OCI-LY7 (cell line): ENCODE measurements at regions not wholly inside any gene's neighbourhood (a gene's known extent, or its start where the extent isn't known, plus 50 kb on each side); places are given as distances from the start of the nearest gene placed in this dataset.

Source experiments
- BruUV-seq: library from RNA; stranded (reverse); fragments of 400-500 nt; replicated peaks from 2 replicates; lab custom pipeline; 2021; lab: Mats Ljungman, UMichigan
- CTCF ChIA-PET: fragments of 300-600 bp; sonication (Branson Sonifier 250); formaldehyde crosslinking; loops from one replicate; lab custom pipeline; 2022; ENCODE audit warnings: antibody characterized with exemption; ENCODE audit not compliant: unreplicated experiment; lab: Charles Lee
- POLR2A ChIA-PET: fragments of 300-600 bp; sonication (Branson Sonifier 250); formaldehyde crosslinking; loops from one replicate; lab custom pipeline; 2022; ENCODE audit warnings: antibody characterized with exemption; lab: Charles Lee
- DNase-seq: peaks from one replicate; pipeline ENCODE4 v3.0.0-alpha.2; 2015; ENCODE audit warnings: low spot score
- H2AFZ ChIP-seq: fragments of 200-600 bp; sonication (generic), shearing (Covaris generic); 2 replicates; pipeline ENCODE4 v1.6.1; 2014; ENCODE audit warnings: mild to moderate bottlenecking, antibody characterized with exemption, low read length, moderate library complexity
- H3K27ac ChIP-seq: fragments of 200-600 bp; sonication (generic); 2 replicates; pipeline ENCODE4 v1.5.1; 2014; ENCODE audit warnings: mixed run types, low read depth, mild to moderate bottlenecking, moderate library complexity, low read length, inconsistent platforms; ENCODE audit not compliant: poor library complexity, severe bottlenecking
- H3K36me3 ChIP-seq: fragments of 200-600 bp; sonication (generic); 2 replicates; pipeline ENCODE4 v1.6.1; 2014; ENCODE audit warnings: mild to moderate bottlenecking, antibody characterized with exemption, low read length, moderate library complexity, mixed read lengths; ENCODE audit not compliant: insufficient read depth
- H3K4me1 ChIP-seq: fragments of 200-600 bp; sonication (generic); 2 replicates; pipeline ENCODE4 v1.5.1; 2014; ENCODE audit warnings: mild to moderate bottlenecking, low read length; ENCODE audit not compliant: insufficient read depth, poor library complexity, severe bottlenecking
- H3K4me2 ChIP-seq: fragments of 200-600 bp; sonication (generic); 2 replicates; pipeline ENCODE4 v1.6.1; 2014; ENCODE audit warnings: mild to moderate bottlenecking, low read length
- H3K4me3 ChIP-seq: fragments of 200-600 bp; sonication (generic); 2 replicates; pipeline ENCODE4 v1.5.1; 2014; ENCODE audit warnings: mild to moderate bottlenecking, low read depth, low read length; ENCODE audit not compliant: poor library complexity, severe bottlenecking
- H3K79me2 ChIP-seq: fragments of 200-600 bp; sonication (generic); 2 replicates; pipeline ENCODE4 v1.6.1; 2016; ENCODE audit warnings: low read depth, mild to moderate bottlenecking, low read length, moderate library complexity, mixed read lengths; ENCODE audit not compliant: insufficient read depth
- H3K9me2 ChIP-seq: fragments of 200-600 bp; sonication (generic); 2 replicates; pipeline ENCODE4 v1.6.1; 2016; ENCODE audit warnings: mild to moderate bottlenecking, low read length, mixed read lengths; ENCODE audit not compliant: insufficient read depth
- H3K9me3 ChIP-seq: fragments of 200-600 bp; sonication (generic); 2 replicates; pipeline ENCODE4 v1.6.1; 2014; ENCODE audit warnings: mild to moderate bottlenecking, mixed run types, low read length, mixed read lengths
- H4K20me1 ChIP-seq: fragments of 200-600 bp; sonication (generic); 2 replicates; pipeline ENCODE4 v1.6.1; 2014; ENCODE audit warnings: mild to moderate bottlenecking, antibody characterized with exemption, low read length, moderate library complexity, mixed read lengths; ENCODE audit not compliant: insufficient read depth
- EZH2phosphoT487 ChIP-seq: fragments of 200-600 bp; sonication (generic); IDR thresholded peaks from 2 replicates; pipeline ENCODE4 v1.6.1; 2018; ENCODE audit warnings: low read depth, borderline replicate concordance, mild to moderate bottlenecking, mixed run types, antibody characterized with exemption, low read length, moderate library complexity, mixed read lengths
- intact Hi-C: fragments of 100-400 bp; cut with micrococcal nuclease; formaldehyde crosslinking; loops from one replicate; pipeline ENCODE4 v1.10.0; 2022; ENCODE audit not compliant: unreplicated experiment
- TF ChIP-seq, protein P1 (sequence below): fragments of 200-600 bp; sonication (generic); conservative IDR thresholded peaks from 2 replicates; pipeline ENCODE4 v1.5.1; 2014; ENCODE audit warnings: mild to moderate bottlenecking, antibody characterized with exemption, low read length, moderate library complexity, mixed read lengths

DNA sequence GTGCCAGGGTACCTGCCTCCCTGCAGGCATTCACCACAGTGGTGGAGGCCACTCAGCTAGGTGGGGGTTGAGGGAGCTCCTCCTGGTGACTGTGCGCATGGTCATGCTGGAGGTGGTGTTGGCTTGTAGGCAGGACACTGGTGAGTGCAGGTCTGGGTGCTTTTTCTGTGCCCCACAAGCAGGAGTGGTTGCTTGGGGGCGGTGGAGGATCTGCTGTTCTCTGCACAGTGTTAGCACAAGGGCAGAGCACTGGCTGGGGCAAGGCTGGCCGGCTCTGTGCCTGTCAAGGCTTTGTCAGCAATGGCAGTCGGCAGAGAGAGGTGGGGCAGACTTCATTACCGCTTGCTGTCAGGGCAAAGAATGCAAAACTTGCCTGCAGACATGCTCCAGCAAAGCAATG is 632.1 kb upstream of the ID4 start:
- Histone ChIP-seq H3K4me3 (no peak overlapping the region), H3K36me3 (no peaks in the 10 kb centered on the region), H2AFZ (no peak overlapping the region), H3K9me2 (no peaks in the 10 kb centered on the region), H3K4me2 (no peak overlapping the region), H3K4me1 (no peaks in the 10 kb centered on the region), H4K20me1 (no peaks in the 10 kb centered on the region), H3K79me2 (no peaks in the 10 kb centered on the region), H3K9me3 (no peaks in the 10 kb centered on the region), H3K27ac (no peak overlapping the region)
- ChIA-PET POLR2A (no interaction called here), CTCF (no interaction called here)
- DNase-seq: no peak
- intact Hi-C loops: no loop called here
- TF ChIP-seq EZH2phosphoT487: no peak
- TF ChIP-seq, protein P1, sequence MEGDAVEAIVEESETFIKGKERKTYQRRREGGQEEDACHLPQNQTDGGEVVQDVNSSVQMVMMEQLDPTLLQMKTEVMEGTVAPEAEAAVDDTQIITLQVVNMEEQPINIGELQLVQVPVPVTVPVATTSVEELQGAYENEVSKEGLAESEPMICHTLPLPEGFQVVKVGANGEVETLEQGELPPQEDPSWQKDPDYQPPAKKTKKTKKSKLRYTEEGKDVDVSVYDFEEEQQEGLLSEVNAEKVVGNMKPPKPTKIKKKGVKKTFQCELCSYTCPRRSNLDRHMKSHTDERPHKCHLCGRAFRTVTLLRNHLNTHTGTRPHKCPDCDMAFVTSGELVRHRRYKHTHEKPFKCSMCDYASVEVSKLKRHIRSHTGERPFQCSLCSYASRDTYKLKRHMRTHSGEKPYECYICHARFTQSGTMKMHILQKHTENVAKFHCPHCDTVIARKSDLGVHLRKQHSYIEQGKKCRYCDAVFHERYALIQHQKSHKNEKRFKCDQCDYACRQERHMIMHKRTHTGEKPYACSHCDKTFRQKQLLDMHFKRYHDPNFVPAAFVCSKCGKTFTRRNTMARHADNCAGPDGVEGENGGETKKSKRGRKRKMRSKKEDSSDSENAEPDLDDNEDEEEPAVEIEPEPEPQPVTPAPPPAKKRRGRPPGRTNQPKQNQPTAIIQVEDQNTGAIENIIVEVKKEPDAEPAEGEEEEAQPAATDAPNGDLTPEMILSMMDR: no peak
- no TSS peak for BruUV-seq

- CTCF ChIA-PET: no interaction called here
- no peak for TF ChIP-seq EZH2phosphoT487
- TF ChIP-seq, protein P1: no peak
Observed at GRCh38 chr6:19209202-19209601, 628.0 kb upstream of the ID4 start.

GRCh38 chr6:19210849-19211590 is 626.1 kb upstream of the ID4 start:
- no peak for TF ChIP-seq EZH2phosphoT487
- TF ChIP-seq, protein P1: peak; percentile 74
- H3K4me1 ChIP-seq: no peaks in the 10 kb centered on the region
- H3K4me2 ChIP-seq: no peak overlapping the region
- H2AFZ ChIP-seq: no peak overlapping the region
- H3K27ac ChIP-seq: no peak overlapping the region
- ChIA-PET CTCF (no interaction called here), POLR2A (no interaction called here)
- intact Hi-C loops: loop anchor here (10.0 kb wide), 1 partner anchor 644 kb away; no protein-coding TSS in a partner anchor
- H3K9me2 ChIP-seq: no peaks in the 10 kb centered on the region
- H3K9me3 ChIP-seq: no peaks in the 10 kb centered on the region
- no peaks in the 10 kb centered on the region for H4K20me1 ChIP-seq
- no peaks in the 10 kb centered on the region for H3K79me2 ChIP-seq
- peak; percentile 47 for DNase-seq
- H3K36me3 ChIP-seq: no peaks in the 10 kb centered on the region
- H3K4me3 ChIP-seq: no peak overlapping the region
- no TSS peak for BruUV-seq

More at GRCh38 chr6:19209202-19209601, 628.0 kb upstream of the ID4 start:
- intact Hi-C loops: no loop called here
- Histone ChIP-seq H2AFZ (no peak overlapping the region), H3K4me2 (no peak overlapping the region), H3K79me2 (no peaks in the 10 kb centered on the region), H3K9me2 (no peaks in the 10 kb centered on the region), H3K9me3 (no peaks in the 10 kb centered on the region), H3K27ac (no peak overlapping the region), H3K4me1 (no peaks in the 10 kb centered on the region), H4K20me1 (no peaks in the 10 kb centered on the region), H3K4me3 (no peak overlapping the region), H3K36me3 (no peaks in the 10 kb centered on the region)
- DNase-seq: no peak
- BruUV-seq: no TSS peak
- POLR2A ChIA-PET: no interaction called here
